Hepatocyte (in vitro differentiated cells): ENCODE measurements at regions not wholly inside any gene's neighbourhood (a gene's known extent, or its start where the extent isn't known, plus 50 kb on each side); places are given as distances from the start of the nearest gene placed in this dataset.

Experiments
- CTCF ChIP-seq: fragments of 200-600 bp; sonication (generic); IDR thresholded peaks from 2 replicates; pipeline ENCODE4 v1.5.1; 2016; ENCODE audit warnings: antibody characterized with exemption, mild to moderate bottlenecking; ENCODE audit not compliant: poor library complexity
- EZH2 ChIP-seq: fragments of 200-600 bp; sonication (generic); IDR thresholded peaks from 2 replicates; pipeline ENCODE4 v1.6.1; 2016; ENCODE audit warnings: antibody characterized with exemption, mild to moderate bottlenecking, borderline replicate concordance
- EZH2phosphoT487 ChIP-seq: fragments of 200-600 bp; sonication (generic); IDR thresholded peaks from one replicate; pipeline ENCODE4 v1.6.1; 2018; ENCODE audit warnings: antibody characterized with exemption, mild to moderate bottlenecking, low read depth, moderate library complexity; ENCODE audit not compliant: unreplicated experiment, severe bottlenecking

GRCh38 chr7:53993224-53993623 is 549.0 kb upstream of the VSTM2A start:
- TF ChIP-seq CTCF (no peak), EZH2 (no peak), EZH2phosphoT487 (no peak)
